ENCODE measurements at regions not wholly inside any gene's neighbourhood (a gene's known extent, or its start where the extent isn't known, plus 50 kb on each side); places are given as distances from the start of the nearest gene placed in this dataset.

DNA sequence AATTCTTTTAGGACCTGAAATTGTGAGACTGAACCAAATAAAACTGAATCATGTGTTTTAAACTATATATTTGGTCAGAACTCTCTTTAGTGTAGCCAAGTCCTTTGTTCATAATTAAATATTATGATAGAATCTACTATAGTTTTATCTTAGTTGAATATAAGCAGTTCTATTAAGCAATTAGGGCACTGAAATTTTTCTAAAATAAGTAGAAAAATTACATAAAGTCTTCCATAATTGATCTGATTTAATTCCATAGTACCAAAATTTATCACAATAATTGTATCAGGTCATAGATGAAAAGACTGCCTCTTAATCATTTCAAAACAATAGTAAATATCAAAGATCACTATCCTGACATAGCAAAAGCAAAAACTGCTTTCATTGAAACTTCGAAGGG is 90.1 kb upstream of the BET1 start:
- H3K4me3 ChIP-seq, result no peak overlapping the region
- no peaks in the 10 kb centered on the region for H3K27me3 ChIP-seq
- no peaks in the 10 kb centered on the region for H3K36me3 ChIP-seq
- no peak for DNase-seq
- no peaks in the 10 kb centered on the region for H3K9me3 ChIP-seq

DNA sequence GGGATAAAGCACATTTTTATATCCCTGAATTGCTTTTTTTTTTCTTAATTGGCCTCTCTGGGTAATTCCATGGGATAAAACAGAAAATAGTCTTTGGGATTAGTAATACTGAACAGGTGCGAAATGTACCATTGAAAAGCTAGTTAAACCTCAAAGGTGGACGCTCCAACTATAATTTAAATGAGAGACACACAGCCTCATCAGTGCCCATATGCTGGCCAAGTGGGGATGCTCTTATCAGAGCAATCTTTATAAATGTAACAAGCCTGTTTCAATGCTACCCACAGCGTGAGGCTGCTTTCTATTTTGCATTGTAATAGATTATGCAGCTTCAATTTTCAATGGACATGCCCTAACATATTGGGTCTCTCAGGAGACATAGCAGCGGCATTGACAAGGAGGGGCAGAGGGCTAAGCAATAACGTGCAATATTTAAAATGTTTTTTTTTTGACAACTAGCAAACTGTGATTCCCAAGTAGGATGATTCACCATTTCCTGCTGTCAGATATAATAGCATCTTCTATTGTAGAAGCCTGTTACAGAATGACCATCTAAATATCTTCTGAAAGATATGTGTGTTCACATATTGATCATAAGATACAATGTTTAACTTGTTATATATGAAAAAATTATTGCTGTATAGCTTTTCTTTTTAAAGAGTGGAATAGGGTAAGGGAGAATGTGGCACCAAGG is 91.3 kb upstream of the BET1 start:
- DNase-seq, result no peak
- Histone ChIP-seq H3K27me3 (no peaks in the 10 kb centered on the region), H3K36me3 (no peaks in the 10 kb centered on the region), H3K4me3 (no peak overlapping the region), H3K9me3 (no peaks in the 10 kb centered on the region)

DNA sequence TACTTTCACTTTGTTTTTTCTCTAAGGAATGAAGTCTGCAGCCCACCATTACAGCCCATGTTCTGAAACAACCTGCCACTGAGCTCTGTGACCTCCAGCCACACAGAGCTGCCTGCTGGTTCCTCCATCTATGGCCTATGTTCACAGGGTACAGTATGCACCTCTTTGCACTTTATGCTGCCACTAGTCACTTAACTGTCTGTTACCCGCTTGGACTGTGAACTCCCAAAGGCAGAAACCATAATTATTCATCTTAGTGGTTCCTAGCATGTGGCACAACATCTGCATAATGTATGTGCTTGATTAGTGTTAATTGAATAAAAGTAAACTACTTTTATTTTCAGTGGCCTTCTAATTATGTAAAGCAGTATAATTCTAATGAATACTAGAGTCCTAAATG is 95.5 kb upstream of the BET1 start:
- no peaks in the 10 kb centered on the region for H3K27me3 ChIP-seq
- no peaks in the 10 kb centered on the region for H3K9me3 ChIP-seq
- no peak overlapping the region for H3K4me3 ChIP-seq
- no peak for DNase-seq
- no peaks in the 10 kb centered on the region for H3K36me3 ChIP-seq

DNA sequence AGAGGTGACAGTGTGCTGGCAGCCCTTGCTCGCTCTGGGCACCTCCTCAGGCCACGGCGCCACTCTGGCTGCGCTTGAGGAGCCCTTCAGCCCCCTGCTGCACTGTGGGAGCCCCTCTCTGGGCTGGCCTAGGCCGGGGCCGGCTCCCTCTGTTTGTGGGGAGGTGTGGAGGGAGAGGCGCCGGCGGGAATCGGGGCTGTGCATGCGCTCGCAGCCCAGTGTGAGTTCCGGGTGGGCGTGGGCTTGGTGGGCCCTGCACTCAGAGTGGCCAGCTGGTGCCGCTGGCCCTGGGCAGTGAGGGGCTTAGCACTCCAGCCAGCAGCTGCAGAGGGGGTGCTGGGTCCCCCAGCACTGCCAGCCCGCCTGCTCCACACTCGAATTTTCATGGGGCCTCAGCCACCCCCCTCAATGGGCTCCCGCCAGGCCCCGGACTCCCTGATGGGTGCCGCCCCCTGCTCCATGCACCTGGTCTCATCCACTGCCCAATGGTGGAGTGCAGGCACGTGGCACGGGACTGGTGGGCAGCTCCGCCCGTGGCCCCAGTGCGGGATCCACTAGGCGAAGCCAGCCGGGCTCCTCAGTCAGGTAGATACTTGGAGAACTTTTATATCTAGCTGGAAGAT is 96.7 kb upstream of the BET1 start:
- Histone ChIP-seq H3K36me3 (no peaks in the 10 kb centered on the region), H3K4me3 (no peak overlapping the region), H3K27me3 (no peaks in the 10 kb centered on the region), H3K9me3 (no peaks in the 10 kb centered on the region)
- DNase-seq, result no peak

DNA sequence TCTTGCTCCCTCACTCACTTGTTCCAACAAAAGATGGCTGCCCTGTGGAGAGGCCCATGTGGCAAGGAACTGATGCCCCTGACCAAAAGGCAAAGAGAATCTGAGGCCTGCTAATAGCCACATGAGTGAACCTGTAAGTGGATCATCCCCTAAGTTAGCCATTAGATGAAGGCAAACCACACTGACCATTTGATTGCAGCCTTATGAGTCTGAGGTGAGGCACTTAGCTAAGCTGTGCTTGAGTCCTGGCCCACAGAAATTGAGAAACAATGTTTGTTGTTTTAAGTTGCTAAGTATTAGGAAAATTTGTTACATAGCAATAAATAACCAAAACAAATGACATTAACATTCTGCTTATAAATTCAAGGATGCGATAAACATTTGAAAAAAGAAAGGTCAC is 100.1 kb upstream of the BET1 start:
- H3K27me3 ChIP-seq, result no peaks in the 10 kb centered on the region
- DNase-seq, result no peak

DNA sequence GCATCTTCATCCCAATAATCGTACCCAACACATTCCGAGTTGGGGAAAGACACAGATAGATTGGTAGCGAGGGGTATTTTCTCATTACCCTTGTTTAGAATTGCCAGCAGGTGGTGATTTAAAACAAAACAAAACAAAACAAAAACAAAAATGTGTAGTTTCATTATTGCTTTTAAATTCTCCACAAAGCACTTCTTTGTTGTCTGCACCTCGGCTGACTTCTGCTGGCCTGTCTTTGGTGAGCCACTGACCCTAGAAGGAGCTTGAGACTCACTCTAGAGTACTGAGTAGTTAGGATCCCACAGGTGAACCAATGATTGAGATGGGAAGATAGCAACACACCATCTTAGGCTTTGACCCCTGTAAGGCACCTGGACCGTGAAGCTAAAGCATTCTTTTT is 105.4 kb upstream of the BET1 start:
- Histone ChIP-seq H3K27me3 (no peaks in the 10 kb centered on the region), H3K36me3 (no peaks in the 10 kb centered on the region), H3K9me3 (no peaks in the 10 kb centered on the region), H3K4me3 (no peak overlapping the region)
- no peak for DNase-seq

More for the DNA sequence above, 100.1 kb upstream of the BET1 start:
- no peaks in the 10 kb centered on the region for H3K36me3 ChIP-seq
- H3K4me3 ChIP-seq, result no peak overlapping the region
- H3K9me3 ChIP-seq, result no peaks in the 10 kb centered on the region

DNA sequence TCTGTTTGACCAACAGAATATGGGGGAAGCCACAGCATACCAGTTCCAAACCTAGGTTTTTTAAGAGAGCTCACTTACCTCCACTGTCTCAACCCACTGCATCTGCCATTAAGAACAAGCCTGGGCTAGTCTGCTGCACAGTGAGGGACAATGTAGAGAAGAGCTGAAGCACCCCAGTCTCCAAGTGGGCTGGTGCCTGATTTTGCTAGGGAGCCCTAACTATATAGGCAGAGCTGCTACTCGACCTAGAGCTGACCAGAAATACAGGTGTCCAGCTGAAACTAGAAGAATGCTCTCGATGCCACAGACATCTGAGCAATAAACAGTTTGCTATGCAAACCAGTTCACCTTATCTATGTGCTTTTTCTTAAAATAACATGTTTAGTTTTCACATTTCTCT is 106.9 kb upstream of the BET1 start:
- Histone ChIP-seq H3K9me3 (no peaks in the 10 kb centered on the region), H3K36me3 (no peaks in the 10 kb centered on the region), H3K27me3 (no peaks in the 10 kb centered on the region), H3K4me3 (no peak overlapping the region)
- DNase-seq, result no peak

DNA sequence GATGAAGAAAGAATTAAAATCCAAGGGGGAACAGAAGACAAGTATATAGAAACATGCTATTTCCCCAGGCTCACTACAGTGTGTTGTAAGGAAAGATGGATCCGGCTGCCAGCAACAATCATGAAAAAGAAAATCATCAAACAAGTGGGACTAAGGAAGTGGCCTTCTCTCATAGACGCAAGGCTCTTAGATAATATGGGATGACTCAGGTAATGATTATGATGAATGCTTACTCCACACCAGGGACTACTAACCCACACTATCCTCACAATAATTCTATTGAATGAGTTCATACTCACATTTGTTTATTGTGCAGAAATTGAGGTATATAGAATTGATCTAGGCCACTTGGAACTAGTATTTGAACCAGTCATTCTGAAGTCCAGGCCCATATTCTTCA is 111.2 kb upstream of the BET1 start:
- H3K9me3 ChIP-seq, result no peaks in the 10 kb centered on the region
- DNase-seq, result no peak
- no peaks in the 10 kb centered on the region for H3K27me3 ChIP-seq
- no peaks in the 10 kb centered on the region for H3K36me3 ChIP-seq
- H3K4me3 ChIP-seq, result no peak overlapping the region

DNA sequence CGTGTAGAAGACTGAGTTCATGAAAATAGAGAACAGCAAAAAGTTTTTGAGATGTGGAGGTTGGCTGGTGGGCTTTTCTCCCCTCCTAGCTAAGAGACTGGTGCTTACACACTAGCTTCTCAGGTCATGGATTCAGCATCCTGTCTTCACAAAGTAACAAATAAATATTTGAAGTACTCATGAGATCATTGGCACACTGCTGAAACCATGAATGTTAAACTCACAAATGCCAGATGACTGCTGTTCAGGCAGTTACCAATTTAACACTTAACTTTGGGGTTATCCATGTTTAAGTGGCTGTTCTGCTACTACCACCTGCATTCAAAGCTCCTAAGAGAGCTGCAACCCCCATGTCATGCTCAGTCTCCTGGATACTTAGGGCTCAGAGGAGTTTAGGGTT is 119.0 kb upstream of the BET1 start:
- H3K36me3 ChIP-seq, result no peaks in the 10 kb centered on the region
- no peaks in the 10 kb centered on the region for H3K9me3 ChIP-seq
- H3K27me3 ChIP-seq, result no peaks in the 10 kb centered on the region
- H3K4me3 ChIP-seq, result no peak overlapping the region
- no peak for DNase-seq

DNA sequence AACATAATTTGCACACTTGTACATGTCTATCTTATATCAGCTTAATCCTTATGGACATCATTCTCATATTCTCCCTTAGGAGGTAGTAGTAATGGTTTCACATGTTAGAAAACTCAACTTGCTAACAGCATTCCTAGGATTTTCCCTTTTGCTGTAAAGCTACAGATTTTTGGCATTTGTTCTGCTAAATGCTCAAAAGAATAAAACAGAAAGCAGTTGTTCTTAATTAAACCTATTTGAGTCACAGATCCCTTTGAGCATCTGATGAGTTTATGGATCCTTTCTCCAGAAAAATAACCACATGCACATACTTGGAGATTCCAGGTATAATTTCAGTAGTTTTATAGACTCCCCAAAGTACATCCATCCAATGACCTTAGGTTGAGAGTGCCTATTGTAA is 122.9 kb upstream of the BET1 start:
- no peaks in the 10 kb centered on the region for H3K27me3 ChIP-seq
- no peaks in the 10 kb centered on the region for H3K36me3 ChIP-seq
- H3K4me3 ChIP-seq, result no peak overlapping the region
- H3K9me3 ChIP-seq, result no peaks in the 10 kb centered on the region
- no peak for DNase-seq

DNA sequence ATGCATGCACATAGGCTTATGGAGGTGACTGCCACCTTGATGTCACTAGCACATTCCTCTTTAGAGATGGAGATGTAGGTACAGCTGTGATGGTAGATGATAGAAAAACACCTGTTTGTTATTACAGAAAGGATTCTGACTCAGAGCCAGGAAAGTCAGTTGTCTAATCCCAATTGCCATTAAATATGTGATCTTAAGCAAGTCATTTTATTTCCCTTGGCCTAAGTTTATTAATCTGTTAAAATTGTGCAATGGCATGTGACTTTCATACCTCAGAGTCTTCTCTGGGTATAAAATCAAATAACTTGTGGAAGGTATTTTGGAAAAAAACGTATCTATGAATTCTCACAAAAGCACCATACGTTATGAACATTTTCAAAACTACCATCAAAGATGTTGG is 123.9 kb upstream of the BET1 start:
- H3K27me3 ChIP-seq, result no peaks in the 10 kb centered on the region
- no peak for DNase-seq
- H3K9me3 ChIP-seq, result no peaks in the 10 kb centered on the region
- no peaks in the 10 kb centered on the region for H3K36me3 ChIP-seq
- no peak overlapping the region for H3K4me3 ChIP-seq

DNA sequence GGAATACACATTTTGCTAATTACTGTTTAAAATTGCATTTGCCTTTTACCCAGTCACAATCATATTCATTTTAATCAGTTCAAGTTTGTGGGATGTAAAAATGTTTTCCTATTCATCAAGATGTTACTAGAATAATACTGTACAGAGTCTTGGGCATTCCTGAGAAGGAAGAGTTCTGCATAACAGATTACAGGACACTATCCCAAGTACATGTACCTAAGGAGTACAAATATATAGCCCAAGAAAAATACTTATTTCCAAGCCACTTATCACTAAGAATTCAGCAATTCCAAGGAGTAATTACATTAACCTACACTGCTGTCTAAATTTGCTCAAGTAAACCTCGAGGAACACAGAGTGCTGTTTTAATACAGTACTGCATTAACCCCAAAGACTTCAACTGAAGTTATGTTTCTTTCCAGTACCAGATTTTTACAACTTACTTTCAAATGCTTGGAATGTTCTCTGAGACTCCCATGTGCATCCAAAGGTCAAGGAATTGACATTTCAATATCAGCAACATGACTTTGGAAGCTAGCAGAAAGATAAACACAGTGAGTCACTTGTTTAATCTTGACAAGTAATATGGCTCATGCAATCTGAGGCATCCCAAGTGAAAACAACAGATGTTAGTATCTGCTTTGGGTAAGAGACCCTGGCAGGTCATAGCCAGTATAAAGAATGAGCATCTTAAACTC is 125.4 kb upstream of the BET1 start:
- Histone ChIP-seq H3K9me3 (no peaks in the 10 kb centered on the region), H3K4me3 (no peak overlapping the region), H3K27me3 (no peaks in the 10 kb centered on the region), H3K36me3 (no peaks in the 10 kb centered on the region)
- no peak for DNase-seq

DNA sequence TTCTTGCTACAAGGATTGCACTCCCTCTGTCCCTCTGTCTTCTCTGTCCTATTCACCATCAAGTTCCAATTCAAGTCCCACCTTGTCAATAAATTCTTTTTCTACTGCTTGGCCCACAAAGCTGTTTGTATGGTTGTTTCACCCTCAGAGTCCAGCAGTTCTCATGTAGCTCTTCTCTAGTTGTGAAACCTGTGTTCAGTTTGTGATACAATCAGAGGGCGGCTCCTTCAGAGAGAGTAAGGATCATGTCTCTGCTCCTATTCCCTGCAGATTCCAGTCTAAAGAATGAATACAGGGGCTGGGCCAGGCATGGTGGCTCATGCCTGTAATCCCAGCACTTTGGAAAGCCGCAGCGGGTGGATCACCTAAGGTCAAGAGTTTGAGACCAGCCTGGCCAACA is 126.6 kb upstream of the BET1 start:
- Histone ChIP-seq H3K9me3 (no peaks in the 10 kb centered on the region), H3K27me3 (no peaks in the 10 kb centered on the region), H3K4me3 (no peak overlapping the region), H3K36me3 (no peaks in the 10 kb centered on the region)
- no peak for DNase-seq

DNA sequence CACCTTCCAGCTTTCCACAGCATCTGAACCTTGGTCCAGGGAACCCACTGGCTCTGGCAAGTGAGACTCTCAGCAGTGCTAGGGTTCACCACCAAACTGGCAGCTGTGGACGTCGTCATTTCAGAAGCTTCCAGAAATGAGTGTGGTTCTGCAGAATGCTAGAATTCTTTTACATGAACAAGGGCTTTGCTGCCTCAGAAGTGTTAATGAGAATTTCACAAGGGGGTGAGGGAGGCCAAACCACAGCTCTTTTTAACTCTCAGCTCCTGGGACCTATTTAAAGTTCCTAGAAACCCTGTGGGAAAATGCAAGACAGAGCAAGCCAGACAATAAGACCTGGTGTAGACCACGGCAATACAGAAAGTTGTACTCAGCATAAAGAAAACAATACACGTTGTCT is 129.3 kb upstream of the BET1 start:
- no peaks in the 10 kb centered on the region for H3K27me3 ChIP-seq
- no peak for DNase-seq

DNA sequence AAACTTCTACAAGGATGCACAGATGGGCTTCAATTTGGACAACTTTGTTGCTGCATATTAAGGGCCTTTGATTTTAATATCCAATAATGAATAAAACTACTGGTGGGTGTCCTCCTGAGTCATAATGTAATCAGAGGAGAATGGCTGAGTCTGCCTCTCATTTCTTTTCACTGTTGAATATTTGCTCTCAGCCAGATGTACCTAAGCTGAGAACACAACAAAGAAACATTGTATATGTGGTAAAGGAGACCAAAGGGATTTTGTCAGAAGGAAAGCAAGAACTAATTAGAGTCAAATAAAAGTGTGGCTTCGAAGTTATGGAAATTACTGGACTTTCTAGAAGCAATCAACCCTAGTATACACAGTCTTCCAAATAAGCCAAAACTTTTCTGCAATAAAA is 131.0 kb upstream of the BET1 start:
- Histone ChIP-seq H3K27me3 (no peaks in the 10 kb centered on the region), H3K36me3 (no peaks in the 10 kb centered on the region), H3K4me3 (no peak overlapping the region), H3K9me3 (no peaks in the 10 kb centered on the region)
- DNase-seq, result no peak

More for the DNA sequence above, 129.3 kb upstream of the BET1 start:
- no peaks in the 10 kb centered on the region for H3K9me3 ChIP-seq
- H3K4me3 ChIP-seq, result no peak overlapping the region
- H3K36me3 ChIP-seq, result no peaks in the 10 kb centered on the region

DNA sequence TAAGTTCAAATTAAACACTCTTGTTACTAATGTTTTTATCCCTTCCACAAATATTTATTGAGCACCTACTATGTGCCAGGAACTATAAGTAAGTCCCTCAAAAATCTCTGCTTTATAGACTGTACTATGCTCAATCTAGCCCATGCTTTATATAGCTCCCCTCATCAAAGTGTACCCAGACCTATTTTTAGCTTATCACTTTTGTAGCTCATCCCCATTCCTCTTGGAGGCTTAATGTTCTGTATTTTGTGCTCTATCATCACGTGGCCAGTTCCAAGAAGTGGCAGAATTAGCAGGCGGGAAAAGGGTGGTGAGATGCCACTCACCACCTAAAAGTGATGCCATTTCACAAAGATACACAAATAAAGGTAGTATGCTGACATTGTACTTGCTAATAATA is 138.1 kb upstream of the BET1 start:
- Histone ChIP-seq H3K36me3 (no peaks in the 10 kb centered on the region), H3K27me3 (no peaks in the 10 kb centered on the region), H3K9me3 (no peaks in the 10 kb centered on the region), H3K4me3 (no peak overlapping the region)
- DNase-seq, result no peak

DNA sequence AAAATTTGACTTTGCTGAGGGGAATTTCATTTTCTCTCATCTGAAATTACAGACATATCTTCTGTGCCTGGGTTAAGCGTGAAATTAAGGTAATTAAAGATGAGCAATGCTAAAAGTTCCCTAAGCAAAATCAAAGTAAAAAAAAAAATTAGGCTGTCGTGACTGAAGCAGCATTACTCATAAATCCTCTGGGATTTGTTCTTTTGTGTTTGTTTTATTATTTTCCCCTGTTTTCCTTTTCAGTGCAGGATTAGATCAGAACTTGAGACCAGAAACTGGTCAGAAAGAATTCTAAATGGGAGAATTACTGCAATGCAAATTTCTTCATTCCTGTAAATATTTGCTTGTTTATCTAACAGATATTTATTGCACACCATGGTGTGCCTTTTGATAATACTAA is 141.4 kb upstream of the BET1 start:
- no peaks in the 10 kb centered on the region for H3K27me3 ChIP-seq
- DNase-seq, result no peak

DNA sequence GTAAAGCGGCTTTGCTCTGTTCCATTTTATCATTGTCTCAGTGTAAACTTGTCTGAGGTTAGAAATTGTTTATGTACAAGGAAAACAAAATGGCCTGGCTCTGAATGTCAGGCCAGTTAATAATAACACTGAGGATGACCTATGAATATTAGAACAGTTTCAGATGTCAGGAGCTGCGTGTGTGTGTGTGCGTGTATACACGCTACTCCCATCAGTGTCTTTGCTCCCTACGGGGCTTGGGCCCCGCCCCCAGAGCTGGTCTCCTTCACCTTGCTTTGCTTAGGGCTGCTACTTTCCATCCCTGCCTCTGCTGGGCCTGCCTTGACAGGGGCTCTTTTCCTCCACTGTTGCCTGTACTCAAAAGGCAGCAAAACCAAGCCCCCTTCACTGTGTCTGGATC is 142.3 kb upstream of the BET1 start:
- Histone ChIP-seq H3K4me3 (no peak overlapping the region), H3K27me3 (no peaks in the 10 kb centered on the region), H3K36me3 (no peaks in the 10 kb centered on the region), H3K9me3 (no peaks in the 10 kb centered on the region)
- no peak for DNase-seq

More for the DNA sequence above, 141.4 kb upstream of the BET1 start:
- H3K4me3 ChIP-seq, result no peak overlapping the region
- H3K36me3 ChIP-seq, result no peaks in the 10 kb centered on the region
- no peaks in the 10 kb centered on the region for H3K9me3 ChIP-seq

All from MG63 (cell line).